ENCODE measurements at regions not wholly inside any gene's neighbourhood (a gene's known extent, or its start where the extent isn't known, plus 50 kb on each side); places are given as distances from the start of the nearest gene placed in this dataset.
A peak's percentile ranks its signal among the peaks of the same experiment; 100 is the strongest.

- no peak for DNase-seq (ENCODE audit: extremely low read depth in 1 of 2, low read depth in 1 of 2)
These were observed 85.2 kb upstream of the FGF3 start for GRCh38 chr11:69904161-69904973.

- no peak for DNase-seq (ENCODE audit: extremely low read depth in 1 of 2, low read depth in 1 of 2)
These were observed 85.8 kb upstream of the FGF3 start for GRCh38 chr11:69904974-69905535.

GRCh38 chr11:69905611-69906452 lies 86.6 kb upstream of the FGF3 start:
- no peak for DNase-seq (ENCODE audit: extremely low read depth in 1 of 2, low read depth in 1 of 2)

DNA sequence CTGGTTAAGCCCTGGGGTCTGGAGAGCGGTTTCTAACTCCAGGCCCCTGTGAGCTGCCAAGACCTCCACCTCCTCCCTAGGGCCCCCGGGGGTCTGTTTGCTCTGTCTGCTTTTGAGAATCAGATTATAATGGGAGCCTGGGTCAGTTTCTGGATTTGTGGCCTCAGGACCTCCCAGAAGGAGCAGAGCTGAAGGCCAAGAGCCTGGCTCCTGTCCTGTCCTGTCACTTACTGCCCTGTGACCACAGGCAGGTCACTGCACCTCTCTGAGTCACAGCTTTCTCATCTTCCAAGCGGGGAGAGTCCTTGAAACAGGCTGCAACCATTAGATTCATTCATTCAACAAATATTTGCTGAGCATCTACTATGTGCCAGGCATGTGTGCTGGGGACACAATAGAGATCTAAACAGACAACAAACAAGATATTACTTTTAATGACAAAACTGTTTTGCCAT lies 87.3 kb upstream of the FGF3 start:
- no peak for DNase-seq (ENCODE audit: extremely low read depth in 1 of 2, low read depth in 1 of 2)

DNA sequence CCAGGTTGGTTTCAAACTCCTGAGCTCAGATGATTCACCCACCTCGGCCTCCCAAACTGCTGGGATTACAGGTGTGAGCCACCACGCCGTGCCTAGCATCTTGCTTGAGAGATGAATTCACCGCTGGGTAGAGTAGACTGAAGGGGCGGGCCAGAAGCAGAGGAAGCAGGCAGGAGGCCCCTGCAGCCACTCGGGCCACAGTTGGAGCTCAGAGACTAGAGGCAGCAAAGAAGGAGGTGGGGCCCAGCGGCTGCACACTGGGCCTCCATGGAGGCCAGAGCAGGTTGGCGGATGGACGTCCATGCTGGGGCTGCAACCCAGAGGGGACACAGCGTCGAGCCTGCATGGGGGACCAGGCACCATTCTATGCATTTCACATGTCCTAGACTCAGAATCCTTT lies 88.4 kb upstream of the FGF3 start:
- DNase-seq (ENCODE audit: extremely low read depth in 1 of 2, low read depth in 1 of 2), result no peak

DNA sequence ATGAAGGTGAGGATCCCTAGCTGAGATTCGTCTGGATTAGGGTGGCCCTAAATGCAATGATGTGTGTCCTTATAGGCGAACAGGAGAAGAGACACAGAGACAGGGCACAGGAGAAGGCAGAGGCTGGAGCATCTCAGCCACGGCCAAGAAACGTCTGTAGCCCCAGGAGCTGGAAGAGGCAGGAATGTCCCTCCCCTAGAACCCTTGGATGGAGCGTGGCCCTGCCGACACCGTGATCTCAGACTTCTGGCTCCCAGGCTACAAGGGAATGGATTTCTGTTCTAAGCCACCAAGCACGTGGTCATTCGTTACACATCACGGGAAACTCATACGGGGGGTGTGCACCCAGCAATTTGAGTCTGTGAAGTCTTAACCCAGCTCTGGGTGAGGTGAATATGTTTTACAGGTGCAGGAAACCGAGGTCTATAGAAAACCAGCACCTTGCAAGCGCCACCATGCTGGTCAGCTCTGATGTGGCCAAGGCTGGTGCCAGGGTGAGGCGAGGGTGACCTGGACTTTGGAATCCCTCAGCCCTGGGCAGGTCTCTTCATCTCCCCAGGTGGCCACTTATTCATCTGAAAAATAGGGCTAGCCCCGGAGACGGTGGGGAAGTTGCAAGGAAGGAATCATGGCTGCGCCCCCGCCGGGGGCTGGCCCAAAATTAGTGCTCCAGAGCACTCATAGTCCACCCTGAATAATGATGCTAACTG lies 89.5 kb upstream of the FGF3 start:
- DNase-seq (ENCODE audit: extremely low read depth in 1 of 2, low read depth in 1 of 2), result no peak

DNA sequence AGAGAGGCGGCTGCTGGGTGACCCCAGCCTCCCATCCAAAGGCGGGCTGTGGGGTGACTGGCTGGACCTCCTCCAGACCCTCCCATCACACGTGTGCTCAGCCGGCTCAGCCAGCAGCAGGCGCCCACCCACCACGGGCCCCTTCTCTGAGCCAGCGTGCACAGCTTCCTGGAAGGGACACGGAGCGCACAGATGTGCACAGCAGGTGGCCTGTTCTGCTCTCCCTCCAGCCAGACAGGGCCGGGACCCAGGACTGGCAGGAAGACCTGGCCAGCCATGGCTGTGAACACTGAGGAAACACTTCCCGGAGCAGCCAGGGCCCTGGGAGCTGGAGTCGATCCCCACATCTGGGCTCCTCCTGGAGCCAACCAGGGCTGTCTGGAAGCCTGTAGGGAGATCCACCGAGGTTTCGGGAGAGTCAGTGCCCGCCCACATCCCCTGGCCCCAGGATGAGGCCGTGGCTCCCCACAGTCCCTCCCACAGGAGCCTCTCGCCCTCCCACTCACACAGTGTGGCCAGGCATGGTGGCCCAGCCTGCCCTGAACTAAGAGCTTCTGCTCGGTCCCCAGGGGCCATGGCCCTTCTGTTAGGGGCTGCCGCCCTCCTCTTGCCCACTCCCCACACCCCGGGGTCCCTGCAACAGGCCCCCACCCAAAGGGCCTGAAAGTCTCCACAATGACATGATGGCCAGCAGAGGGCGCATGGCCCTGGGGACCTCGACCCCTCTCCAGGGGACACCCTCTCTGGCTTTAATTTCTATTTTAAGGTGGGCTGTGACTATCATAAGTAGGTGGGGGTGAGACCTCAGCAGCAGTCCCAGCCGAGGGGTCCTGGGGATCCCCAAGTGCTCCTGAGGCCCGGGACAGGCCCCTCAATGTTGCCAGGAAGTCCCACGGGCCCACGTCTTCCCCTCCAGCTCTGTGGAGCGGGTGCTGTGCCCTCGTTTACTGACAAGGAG lies 90.6 kb upstream of the FGF3 start:
- no peak for DNase-seq (ENCODE audit: extremely low read depth in 1 of 2, low read depth in 1 of 2)

DNA sequence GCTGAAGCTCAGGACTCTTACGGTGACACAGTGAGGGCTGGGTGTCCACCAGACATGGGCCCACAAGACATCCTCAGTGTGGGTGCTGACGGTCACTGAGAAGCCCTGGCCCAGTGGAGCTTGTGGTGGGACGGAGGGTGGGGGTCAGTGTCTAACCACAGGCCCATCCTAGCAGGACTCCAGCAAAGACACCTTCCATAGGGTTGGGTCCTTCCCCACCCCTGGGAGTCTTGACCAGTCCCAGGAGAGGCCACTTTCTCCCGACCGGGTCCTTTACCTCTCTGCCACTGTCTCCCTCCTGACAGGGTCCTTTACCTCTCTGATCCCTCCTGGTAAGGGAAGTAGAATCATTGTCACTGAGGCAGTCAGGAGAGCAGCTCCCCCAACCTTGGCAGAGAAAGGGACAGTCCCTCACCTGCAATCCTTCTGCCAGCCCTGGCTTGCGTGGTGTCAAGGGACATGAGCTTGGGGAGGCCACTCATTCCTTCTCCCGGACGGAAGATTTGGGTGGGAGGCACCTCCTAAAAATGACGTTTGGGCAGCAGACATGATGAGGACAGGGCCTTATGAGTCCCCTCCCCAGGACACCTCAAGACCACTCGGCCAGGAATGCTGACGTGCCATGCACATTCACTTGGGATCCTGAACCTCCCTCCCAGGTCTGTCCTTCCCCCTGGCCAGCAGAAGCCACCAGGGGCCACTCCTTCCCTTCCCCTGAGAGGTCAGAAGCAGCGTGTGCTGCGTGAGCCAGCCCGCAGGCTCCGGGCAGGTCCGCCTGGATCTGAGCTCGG lies 91.5 kb upstream of the FGF3 start:
- no peak for DNase-seq (ENCODE audit: extremely low read depth in 1 of 2, low read depth in 1 of 2)

- no peak for DNase-seq (ENCODE audit: extremely low read depth in 1 of 2, low read depth in 1 of 2)
These were observed 92.3 kb upstream of the FGF3 start for GRCh38 chr11:69911310-69912160.

GRCh38 chr11:69912161-69912910 lies 93.1 kb upstream of the FGF3 start:
- DNase-seq (ENCODE audit: extremely low read depth in 1 of 2, low read depth in 1 of 2), result no peak

- DNase-seq (ENCODE audit: extremely low read depth in 1 of 2, low read depth in 1 of 2), result no peak
These were observed 93.8 kb upstream of the FGF3 start for GRCh38 chr11:69912911-69913451.

GRCh38 chr11:69913591-69914285 lies 94.5 kb upstream of the FGF3 start:
- DNase-seq (ENCODE audit: extremely low read depth in 1 of 2, low read depth in 1 of 2), result no peak

DNA sequence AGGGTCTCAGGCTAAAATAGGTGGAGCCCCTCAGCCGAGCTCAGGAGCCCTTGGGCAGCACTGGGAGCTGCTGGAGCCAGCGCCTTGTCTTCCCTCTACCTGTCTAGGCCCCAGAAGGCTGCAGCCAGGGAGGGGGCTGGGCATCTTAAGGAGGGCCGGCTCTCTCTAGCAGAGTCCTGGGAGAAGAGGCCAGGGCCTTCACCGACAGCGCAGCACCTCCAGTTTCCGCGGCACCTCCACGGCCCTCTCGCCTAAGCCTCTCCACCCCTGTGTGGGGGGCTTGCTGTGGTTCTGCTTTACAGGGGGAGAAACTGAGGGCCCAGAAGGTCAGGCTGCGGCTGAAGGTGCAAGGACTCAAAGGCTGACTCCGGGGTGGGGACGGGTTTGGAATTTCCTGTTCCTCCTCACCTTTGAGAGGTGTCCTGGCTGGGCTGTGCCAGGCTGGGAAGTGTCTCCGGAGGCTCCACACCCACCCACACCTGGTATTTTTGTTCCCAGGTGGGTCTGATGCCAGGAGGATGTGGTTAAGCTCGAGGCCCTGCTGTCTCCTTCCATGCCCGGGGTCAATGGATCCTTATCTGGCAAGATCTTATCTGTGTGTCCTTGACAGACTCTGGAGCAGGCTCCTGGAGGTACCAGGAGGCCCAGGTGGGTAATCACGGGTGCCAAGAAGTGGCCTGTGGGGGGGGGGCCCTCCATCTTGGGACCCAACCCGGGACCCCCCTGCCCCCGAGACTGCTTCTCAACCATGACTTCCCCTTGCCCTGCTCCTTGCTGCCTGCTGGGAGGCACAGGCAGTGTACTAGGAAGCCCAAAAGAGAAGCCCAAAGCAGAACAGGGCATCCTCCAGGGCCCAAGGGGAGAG lies 95.3 kb upstream of the FGF3 start:
- DNase-seq (ENCODE audit: extremely low read depth in 1 of 2, low read depth in 1 of 2), result no peak

DNA sequence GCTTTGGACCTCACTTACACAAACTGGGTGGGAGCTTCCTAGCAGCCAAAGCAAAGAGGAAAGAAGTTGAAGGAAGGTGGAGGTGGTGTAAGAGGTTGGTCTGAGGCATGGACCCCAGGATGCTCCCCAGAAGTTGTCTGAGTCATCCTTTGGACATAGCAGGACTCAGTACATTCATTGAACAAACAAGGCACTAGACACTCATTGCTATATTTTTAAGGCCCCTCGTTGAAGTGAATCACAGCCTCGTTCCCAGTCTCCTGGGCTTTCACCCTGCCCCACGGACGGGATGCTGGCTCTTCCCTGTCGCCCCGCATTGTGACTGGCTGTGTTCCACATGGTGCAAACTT lies 95.9 kb upstream of the FGF3 start:
- no peak for DNase-seq (ENCODE audit: extremely low read depth in 1 of 2, low read depth in 1 of 2)

- DNase-seq (ENCODE audit: extremely low read depth in 1 of 2, low read depth in 1 of 2), result peak; percentile 19 to 25
These were observed 96.5 kb upstream of the FGF3 start for GRCh38 chr11:69915501-69916250.
